Lower leg skin (tissue), 3 donors: ENCODE measurements at regions not wholly inside any gene's neighbourhood (a gene's known extent, or its start where the extent isn't known, plus 50 kb on each side); places are given as distances from the start of the nearest gene placed in this dataset.

ENCODE experiments used
- CTCF ChIP-seq, 3 donors: fragments of 450-650 bp; IDR thresholded peaks; one replicate each; pipeline ENCODE4 v1.5.1; 2016; ENCODE audit warnings: antibody characterized with exemption in 3 of 3, mild to moderate bottlenecking in 3 of 3, moderate library complexity in 2 of 3
- POLR2A ChIP-seq, 2 donors: fragments of 450-650 bp; IDR thresholded peaks; one replicate each; pipeline ENCODE4 v1.6.1; 2016 to 2017; ENCODE audit warnings: antibody characterized with exemption in 2 of 2, mild to moderate bottlenecking in 1 of 2, moderate library complexity in 1 of 2

- TF ChIP-seq CTCF (IDR thresholded peaks at IDR 0.05) = no peak
- no peak for TF ChIP-seq POLR2A (IDR thresholded peaks at IDR 0.05)
Measured at GRCh38 chr3:110901536-110901935, 170.1 kb upstream of the NECTIN3 start.
